Activated CD4-positive, alpha-beta memory T cell treated with anti-CD3 and anti-CD28 coated beads for 36 hours (primary cell): ENCODE measurements at regions not wholly inside any gene's neighbourhood (a gene's known extent, or its start where the extent isn't known, plus 50 kb on each side); places are given as distances from the start of the nearest gene placed in this dataset.

Source experiments
- CTCF ChIA-PET: fragments of 350-600 bp; sonication (Branson Sonifier 250); formaldehyde crosslinking; loops from one replicate; lab custom pipeline; 2021; ENCODE audit warnings: antibody characterized with exemption, inconsistent platforms; lab: Charles Lee
- POLR2A ChIA-PET: fragments of 350-600 bp; sonication (Branson Sonifier 250); formaldehyde crosslinking; loops from one replicate; lab custom pipeline; 2021; ENCODE audit warnings: antibody characterized with exemption; lab: Charles Lee
- DNase-seq: peaks from one replicate; pipeline ENCODE4 v3.0.0-alpha.2; 2020
- H3K27ac Mint-ChIP-seq: one replicate; pipeline ENCODE4 v1.8.0; 2021; ENCODE audit warnings: mixed read lengths
- H3K27me3 Mint-ChIP-seq: one replicate; pipeline ENCODE4 v1.8.0; 2021; ENCODE audit warnings: mixed read lengths
- H3K36me3 Mint-ChIP-seq: one replicate; pipeline ENCODE4 v1.8.0; 2021; ENCODE audit warnings: mixed read lengths
- H3K4me1 Mint-ChIP-seq: one replicate; pipeline ENCODE4 v1.8.0; 2021; ENCODE audit warnings: low read depth, mixed read lengths
- H3K4me3 Mint-ChIP-seq: one replicate; pipeline ENCODE4 v1.8.0; 2021; ENCODE audit warnings: mild to moderate bottlenecking, mixed read lengths
- H3K9me3 Mint-ChIP-seq: one replicate; pipeline ENCODE4 v1.8.0; 2021; ENCODE audit warnings: mixed read lengths
- intact Hi-C: fragments of 100-400 bp; cut with micrococcal nuclease; formaldehyde crosslinking; loops from one replicate; pipeline ENCODE4 v1.15.1; 2023

DNA sequence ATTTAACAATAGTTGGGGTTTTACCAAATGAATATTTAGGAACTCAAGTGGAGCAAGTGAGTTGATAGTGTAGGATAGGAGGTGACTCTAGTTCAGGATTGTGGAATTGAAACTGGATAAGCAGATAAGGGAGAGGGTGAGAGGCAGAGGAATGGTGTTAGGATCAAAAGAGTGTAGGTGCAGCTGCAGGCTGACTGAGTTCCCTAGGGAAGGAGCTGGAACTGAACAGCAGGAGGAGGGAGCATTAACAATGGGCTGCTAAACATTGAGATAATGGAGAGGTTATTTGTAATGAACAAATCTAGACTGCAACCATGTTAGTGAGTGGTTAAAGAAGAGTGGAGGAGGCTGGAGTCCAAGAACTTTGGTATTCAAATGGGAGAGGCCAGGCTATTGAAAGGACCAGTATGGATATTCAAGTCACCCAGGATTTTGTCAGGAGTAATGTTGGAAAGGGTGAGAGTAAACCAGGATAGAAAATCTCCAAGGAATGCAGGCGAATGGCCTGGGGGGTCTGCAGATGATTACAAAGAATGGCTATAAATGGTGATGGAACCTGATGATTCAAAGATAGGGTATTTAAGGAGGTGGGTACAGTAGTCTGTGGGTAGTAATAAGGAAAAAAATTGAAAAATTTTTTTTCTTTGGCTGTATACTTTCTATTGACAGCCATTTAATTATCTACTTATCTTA is 497.1 kb upstream of the TENM3 start:
- intact Hi-C loops = no loop called here
- no peaks in the 10 kb centered on the region for H3K4me1 Mint-ChIP-seq
- H3K27ac Mint-ChIP-seq = no peak overlapping the region
- no peak for DNase-seq
- H3K9me3 Mint-ChIP-seq = no peaks in the 10 kb centered on the region
- H3K36me3 Mint-ChIP-seq = no peaks in the 10 kb centered on the region
- ChIA-PET CTCF (no interaction called here), POLR2A (no interaction called here)
- H3K27me3 Mint-ChIP-seq = no peaks in the 10 kb centered on the region
- no peak overlapping the region for H3K4me3 Mint-ChIP-seq

DNA sequence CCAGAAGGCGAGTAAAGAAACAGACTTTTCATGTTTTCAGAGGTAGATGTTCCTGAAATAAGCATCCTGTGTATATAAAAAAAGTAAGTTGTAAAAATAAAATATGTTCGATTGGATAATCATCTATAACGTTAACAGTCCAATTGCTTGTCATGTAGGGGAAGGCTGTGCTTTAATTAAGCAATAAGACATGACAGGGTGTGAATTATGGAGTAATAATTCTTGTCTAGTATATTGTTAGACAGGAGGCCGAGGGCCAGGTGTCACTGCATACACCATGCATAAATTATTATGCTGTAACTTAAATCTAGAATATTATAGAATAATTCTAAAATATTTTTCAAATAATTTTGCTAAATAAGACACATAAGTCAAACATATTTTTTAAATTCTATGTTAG is 494.6 kb upstream of the TENM3 start:
- no peak overlapping the region for H3K4me3 Mint-ChIP-seq
- H3K27ac Mint-ChIP-seq = no peak overlapping the region
- POLR2A ChIA-PET = no interaction called here
- H3K36me3 Mint-ChIP-seq = no peaks in the 10 kb centered on the region
- peaks cover 2% of the 10 kb centered on the region for H3K9me3 Mint-ChIP-seq
- CTCF ChIA-PET = no interaction called here
- intact Hi-C loops = no loop called here
- H3K4me1 Mint-ChIP-seq = no peaks in the 10 kb centered on the region
- no peak for DNase-seq
- H3K27me3 Mint-ChIP-seq = no peaks in the 10 kb centered on the region

DNA sequence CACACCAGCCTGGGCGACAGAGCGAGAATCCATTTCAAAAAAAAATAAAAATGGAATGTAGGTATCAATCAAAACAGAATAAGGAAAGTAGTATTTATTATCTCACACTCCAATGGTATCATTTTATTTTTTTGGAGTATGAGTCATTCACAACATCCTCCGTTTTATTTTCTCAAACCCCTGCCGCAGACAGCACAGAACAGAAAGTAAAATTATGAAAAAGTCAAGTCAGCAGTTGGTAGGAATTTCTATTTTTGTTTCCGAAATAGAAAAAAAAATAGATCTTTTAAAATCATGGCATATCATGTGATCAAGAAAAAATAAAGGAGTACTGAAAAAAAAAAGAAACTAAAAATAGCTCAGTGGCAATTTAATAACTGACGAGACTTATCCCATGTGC is 490.7 kb upstream of the TENM3 start:
- Mint-ChIP-seq H3K36me3 (no peaks in the 10 kb centered on the region), H3K4me1 (no peaks in the 10 kb centered on the region), H3K27ac (no peak overlapping the region), H3K4me3 (no peak overlapping the region), H3K27me3 (no peaks in the 10 kb centered on the region), H3K9me3 (peaks cover 2% of the 10 kb centered on the region)
- ChIA-PET CTCF (no interaction called here), POLR2A (no interaction called here)
- intact Hi-C loops = no loop called here
- DNase-seq = no peak

DNA sequence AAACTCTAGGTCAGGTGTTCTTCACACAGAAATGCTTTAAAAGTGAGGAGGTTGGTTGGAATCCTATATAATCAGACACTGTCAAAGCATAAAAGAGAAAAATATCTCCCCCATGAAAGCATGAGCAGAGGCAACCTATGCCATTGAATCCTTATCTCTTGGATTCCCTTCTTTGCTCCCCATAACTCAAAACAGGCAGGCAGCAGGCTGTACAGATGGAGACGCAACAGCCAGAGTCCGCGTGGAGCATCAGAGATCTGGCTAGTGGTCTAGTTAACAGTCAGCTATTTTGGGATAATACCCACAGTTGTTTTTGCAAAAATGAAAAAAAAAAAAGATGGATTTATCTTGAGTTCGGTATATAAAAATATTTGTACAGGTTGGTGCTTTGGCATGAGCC is 490.0 kb upstream of the TENM3 start:
- CTCF ChIA-PET = no interaction called here
- Mint-ChIP-seq H3K9me3 (peaks cover 2% of the 10 kb centered on the region), H3K27me3 (no peaks in the 10 kb centered on the region), H3K4me3 (no peak overlapping the region), H3K27ac (no peak overlapping the region), H3K36me3 (no peaks in the 10 kb centered on the region), H3K4me1 (no peaks in the 10 kb centered on the region)
- intact Hi-C loops = no loop called here
- DNase-seq = no peak
- POLR2A ChIA-PET = no interaction called here

DNA sequence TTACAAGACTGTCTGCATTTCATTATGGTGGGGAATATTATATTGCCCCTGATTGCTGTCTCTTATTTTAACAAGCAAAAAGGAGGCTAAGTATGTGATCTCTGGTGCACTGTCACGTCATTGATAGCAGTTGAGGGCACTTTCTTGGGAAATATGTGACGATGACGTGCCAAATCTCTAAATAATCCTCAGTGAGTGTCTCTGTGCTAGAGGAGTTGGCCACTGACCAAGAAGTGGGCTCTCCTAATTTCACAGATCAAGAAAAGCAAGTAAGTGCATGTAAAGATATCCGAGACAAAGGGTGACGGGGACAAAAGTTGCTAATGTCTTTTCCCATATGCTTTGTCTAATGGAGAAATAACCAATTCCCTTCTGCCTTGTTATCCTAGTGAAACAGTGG is 487.4 kb upstream of the TENM3 start:
- no peak overlapping the region for H3K4me3 Mint-ChIP-seq
- H3K27ac Mint-ChIP-seq = no peak overlapping the region
- H3K9me3 Mint-ChIP-seq = peaks cover 2% of the 10 kb centered on the region
- no peak for DNase-seq
- POLR2A ChIA-PET = no interaction called here
- no peaks in the 10 kb centered on the region for H3K27me3 Mint-ChIP-seq
- intact Hi-C loops = no loop called here
- H3K36me3 Mint-ChIP-seq = no peaks in the 10 kb centered on the region
- H3K4me1 Mint-ChIP-seq = no peaks in the 10 kb centered on the region
- CTCF ChIA-PET = no interaction called here

DNA sequence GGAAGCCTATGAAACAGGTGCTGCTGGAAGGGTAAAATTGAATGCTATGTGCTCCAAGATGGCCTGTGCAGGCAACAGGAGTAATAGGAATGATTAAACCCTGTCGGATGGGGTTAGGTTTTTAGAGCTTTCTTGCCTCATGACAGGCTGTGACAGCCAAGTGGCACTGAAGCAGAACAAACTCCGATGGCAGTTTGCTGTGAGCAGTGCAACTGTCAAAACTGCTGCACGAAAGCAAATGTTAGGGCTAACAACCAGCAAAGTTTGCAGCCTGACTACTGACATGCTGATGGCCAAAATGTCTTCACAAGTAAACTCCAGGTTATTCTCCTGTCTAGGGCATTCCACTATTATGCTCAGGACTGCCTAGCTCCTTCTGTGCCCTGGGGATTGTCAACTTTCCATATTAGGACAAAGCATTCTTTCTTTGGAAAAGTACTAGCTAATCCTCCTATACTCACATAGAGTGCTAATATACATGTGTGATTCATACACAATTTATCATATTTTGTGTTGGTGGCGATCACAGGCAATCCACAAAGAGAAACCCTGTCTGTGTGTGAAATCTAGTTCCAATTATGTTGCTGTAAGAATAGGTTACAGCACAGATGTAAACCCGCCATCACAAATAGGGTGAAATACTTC is 486.6 kb upstream of the TENM3 start:
- Mint-ChIP-seq H3K4me1 (no peaks in the 10 kb centered on the region), H3K4me3 (no peak overlapping the region), H3K9me3 (no peaks in the 10 kb centered on the region), H3K27me3 (no peaks in the 10 kb centered on the region), H3K27ac (no peak overlapping the region), H3K36me3 (no peaks in the 10 kb centered on the region)
- intact Hi-C loops = no loop called here
- no peak for DNase-seq
- ChIA-PET POLR2A (no interaction called here), CTCF (no interaction called here)

DNA sequence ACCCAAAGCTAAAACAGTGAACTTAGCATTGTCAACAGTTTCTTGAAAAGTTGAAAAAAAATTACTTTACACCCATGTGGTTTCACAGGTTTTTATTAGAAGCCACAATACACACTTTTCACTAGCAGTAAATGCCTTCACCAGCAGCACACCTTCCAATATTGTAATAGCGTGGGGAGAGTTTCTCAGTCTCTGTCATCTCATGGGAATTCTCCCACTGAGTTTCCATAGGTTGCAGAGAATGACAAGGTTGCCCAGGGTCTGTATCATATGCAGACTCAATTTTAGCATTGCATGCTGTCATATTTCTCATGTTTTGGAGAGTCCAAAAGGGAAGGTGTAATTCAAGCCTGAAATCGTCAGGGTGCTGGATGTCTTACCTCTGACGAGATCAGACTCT is 486.1 kb upstream of the TENM3 start:
- H3K27ac Mint-ChIP-seq = no peak overlapping the region
- H3K36me3 Mint-ChIP-seq = no peaks in the 10 kb centered on the region
- ChIA-PET CTCF (no interaction called here), POLR2A (no interaction called here)
- H3K4me1 Mint-ChIP-seq = no peaks in the 10 kb centered on the region
- DNase-seq = no peak
- H3K27me3 Mint-ChIP-seq = no peaks in the 10 kb centered on the region
- H3K9me3 Mint-ChIP-seq = no peaks in the 10 kb centered on the region
- intact Hi-C loops = no loop called here
- no peak overlapping the region for H3K4me3 Mint-ChIP-seq

DNA sequence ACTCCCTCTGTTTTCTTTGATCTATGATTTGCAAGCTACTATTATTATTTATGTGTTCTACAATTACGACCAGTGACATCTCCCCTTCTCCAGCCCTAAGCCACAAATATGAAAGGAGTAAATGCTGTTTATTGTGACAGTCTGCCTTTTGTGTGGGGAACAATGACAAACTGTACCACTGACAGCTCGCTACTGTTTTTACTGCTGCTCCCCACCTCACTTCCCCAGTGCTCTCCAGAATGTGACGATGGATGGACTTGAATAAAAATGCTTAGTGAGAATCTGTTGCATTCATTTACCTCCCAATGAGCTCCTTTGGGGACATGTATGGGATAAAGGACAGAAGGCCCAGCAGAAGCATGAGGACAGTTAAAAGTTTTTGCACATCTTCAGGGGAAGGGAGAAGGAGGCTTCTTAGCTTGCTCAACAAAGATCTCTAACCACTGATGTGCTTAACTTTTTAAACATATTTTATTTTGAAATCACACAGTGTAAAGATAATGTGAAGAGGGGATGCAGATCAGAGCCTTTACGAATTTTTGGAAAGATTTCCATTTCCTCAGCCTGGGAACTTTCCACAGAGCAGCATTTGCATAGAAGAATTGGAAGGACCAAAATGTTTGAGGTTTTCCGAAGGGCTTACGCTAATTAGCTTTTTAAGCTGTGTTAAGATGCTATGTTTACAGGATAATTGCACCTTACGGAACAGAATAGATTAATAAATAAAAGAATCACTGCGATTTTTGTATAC is 485.1 kb upstream of the TENM3 start:
- Mint-ChIP-seq H3K4me1 (no peaks in the 10 kb centered on the region), H3K4me3 (no peak overlapping the region), H3K36me3 (no peaks in the 10 kb centered on the region), H3K27ac (no peak overlapping the region), H3K9me3 (no peaks in the 10 kb centered on the region), H3K27me3 (no peaks in the 10 kb centered on the region)
- DNase-seq = no peak
- intact Hi-C loops = no loop called here
- ChIA-PET POLR2A (no interaction called here), CTCF (no interaction called here)

DNA sequence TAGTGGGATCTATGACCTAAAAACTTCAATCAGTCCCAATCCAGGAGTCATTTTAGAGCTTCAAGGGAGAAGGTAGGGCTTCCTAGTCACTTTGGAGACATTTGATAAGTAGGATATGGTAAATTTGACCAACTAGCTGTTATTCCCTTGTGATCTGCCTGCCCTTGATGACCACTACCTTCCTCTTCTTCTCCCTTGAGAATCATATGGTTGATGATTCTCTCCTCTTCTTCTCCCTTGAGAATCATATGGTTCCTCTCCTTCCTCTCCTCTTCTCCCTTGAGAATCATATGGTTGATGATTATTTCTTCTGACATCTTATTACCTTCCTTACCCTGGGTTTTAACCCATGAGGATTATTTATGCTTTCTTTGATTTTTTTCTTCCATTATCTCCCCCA is 482.6 kb upstream of the TENM3 start:
- no peak overlapping the region for H3K4me3 Mint-ChIP-seq
- POLR2A ChIA-PET = no interaction called here
- H3K27ac Mint-ChIP-seq = no peak overlapping the region
- no peaks in the 10 kb centered on the region for H3K27me3 Mint-ChIP-seq
- no peaks in the 10 kb centered on the region for H3K36me3 Mint-ChIP-seq
- H3K4me1 Mint-ChIP-seq = no peaks in the 10 kb centered on the region
- CTCF ChIA-PET = no interaction called here
- intact Hi-C loops = no loop called here
- H3K9me3 Mint-ChIP-seq = peaks cover 2% of the 10 kb centered on the region
- DNase-seq = no peak

DNA sequence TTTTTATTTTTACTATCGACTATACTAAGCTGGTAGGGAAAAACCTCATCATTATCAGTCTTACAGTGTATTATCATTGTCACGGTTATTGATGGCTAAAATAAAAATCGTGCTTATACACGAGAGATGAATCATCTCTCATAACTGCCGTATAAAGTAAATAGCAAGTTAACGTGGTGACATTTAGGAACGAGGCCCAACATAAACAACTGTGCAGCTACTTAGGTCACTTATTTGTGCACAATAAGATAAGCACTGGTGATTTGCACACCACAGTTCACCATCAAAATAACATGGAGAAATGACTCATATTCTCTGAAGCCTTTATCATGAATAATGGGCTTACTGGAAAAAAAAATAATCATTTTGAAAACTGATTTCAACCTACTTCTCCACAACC is 482.0 kb upstream of the TENM3 start:
- H3K27ac Mint-ChIP-seq = no peak overlapping the region
- no peaks in the 10 kb centered on the region for H3K27me3 Mint-ChIP-seq
- intact Hi-C loops = no loop called here
- peaks cover 2% of the 10 kb centered on the region for H3K9me3 Mint-ChIP-seq
- no peak for DNase-seq
- ChIA-PET POLR2A (no interaction called here), CTCF (no interaction called here)
- no peak overlapping the region for H3K4me3 Mint-ChIP-seq
- H3K4me1 Mint-ChIP-seq = no peaks in the 10 kb centered on the region
- no peaks in the 10 kb centered on the region for H3K36me3 Mint-ChIP-seq

DNA sequence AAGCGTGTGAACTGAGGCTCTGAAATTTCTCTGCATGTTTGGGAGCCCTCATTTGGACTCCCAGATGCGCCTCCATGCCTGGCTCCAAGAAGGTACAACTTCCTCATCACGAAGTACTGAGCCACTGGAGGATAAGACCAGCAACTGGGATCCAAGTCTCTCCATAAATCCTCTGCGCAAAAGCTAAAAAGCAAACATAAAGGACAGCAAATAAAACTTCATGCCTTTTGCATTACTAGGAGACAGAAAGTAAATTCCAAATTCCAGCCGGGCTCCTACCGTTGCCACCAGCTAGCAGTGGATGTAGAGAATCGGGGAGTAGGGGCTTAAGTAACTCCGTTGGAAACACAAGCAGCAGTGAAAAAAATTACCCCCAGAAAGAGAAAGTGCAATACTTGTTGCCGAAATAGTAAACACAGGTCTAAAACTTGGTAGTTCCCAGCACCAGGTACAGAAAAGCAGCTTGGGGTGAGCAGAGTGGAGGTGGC is 477.1 kb upstream of the TENM3 start:
- H3K9me3 Mint-ChIP-seq = peaks cover 6% of the 10 kb centered on the region
- intact Hi-C loops = no loop called here
- CTCF ChIA-PET = no interaction called here
- no peak for DNase-seq
- no peaks in the 10 kb centered on the region for H3K36me3 Mint-ChIP-seq
- no peak overlapping the region for H3K4me3 Mint-ChIP-seq
- H3K27ac Mint-ChIP-seq = no peak overlapping the region
- POLR2A ChIA-PET = no interaction called here
- H3K4me1 Mint-ChIP-seq = no peaks in the 10 kb centered on the region
- no peaks in the 10 kb centered on the region for H3K27me3 Mint-ChIP-seq

DNA sequence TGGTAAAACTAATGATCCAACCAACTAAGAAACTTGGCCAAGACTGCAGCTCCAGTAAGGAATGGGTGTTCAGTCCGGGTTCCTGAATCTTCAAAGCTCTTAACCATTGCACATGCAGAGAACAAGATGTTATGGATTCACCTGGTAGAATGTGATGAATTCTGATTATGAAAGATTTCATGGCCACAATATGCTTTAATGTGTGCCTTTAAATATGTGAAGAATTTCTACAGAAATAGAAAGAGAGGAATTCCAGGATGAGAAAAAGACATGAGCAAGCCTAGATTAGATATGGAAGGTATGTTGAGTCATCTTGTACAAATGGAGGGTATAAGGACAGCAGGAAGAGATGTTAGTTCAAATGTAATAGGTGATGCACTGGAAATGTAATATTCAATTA is 472.2 kb upstream of the TENM3 start:
- Mint-ChIP-seq H3K36me3 (no peaks in the 10 kb centered on the region), H3K27ac (no peak overlapping the region), H3K4me3 (no peak overlapping the region), H3K27me3 (no peaks in the 10 kb centered on the region), H3K9me3 (peaks cover 12% of the 10 kb centered on the region), H3K4me1 (no peaks in the 10 kb centered on the region)
- no peak for DNase-seq
- CTCF ChIA-PET = no interaction called here
- POLR2A ChIA-PET = no interaction called here
- intact Hi-C loops = no loop called here

DNA sequence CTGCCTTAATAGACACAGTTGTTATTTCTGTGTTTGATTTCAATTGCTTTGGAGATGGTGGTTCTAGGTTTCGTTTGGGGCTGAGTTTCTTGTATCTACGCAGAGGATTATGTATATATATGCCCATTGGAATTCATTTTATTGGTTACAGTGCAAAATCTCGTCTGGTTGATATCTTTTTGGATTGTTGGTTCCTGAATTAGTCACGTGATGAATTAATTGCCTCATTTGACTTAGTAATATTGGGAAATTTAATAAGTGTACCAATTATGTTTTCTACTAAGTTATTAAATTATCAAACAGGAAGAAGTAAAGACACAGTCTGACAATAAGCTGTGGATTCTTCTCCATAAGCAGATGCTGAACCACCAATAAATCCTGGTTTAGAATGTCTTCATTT is 467.9 kb upstream of the TENM3 start:
- POLR2A ChIA-PET = no interaction called here
- CTCF ChIA-PET = no interaction called here

More for the DNA sequence above, 467.9 kb upstream of the TENM3 start:
- no peak for DNase-seq
- no peaks in the 10 kb centered on the region for H3K36me3 Mint-ChIP-seq
- intact Hi-C loops = no loop called here
- H3K27me3 Mint-ChIP-seq = no peaks in the 10 kb centered on the region
- H3K4me3 Mint-ChIP-seq = no peak overlapping the region
- H3K4me1 Mint-ChIP-seq = no peaks in the 10 kb centered on the region
- peaks cover 12% of the 10 kb centered on the region for H3K9me3 Mint-ChIP-seq
- H3K27ac Mint-ChIP-seq = no peak overlapping the region
